HG03064 (cell line): ENCODE measurements at regions not wholly inside any gene's neighbourhood (a gene's known extent, or its start where the extent isn't known, plus 50 kb on each side); places are given as distances from the start of the nearest gene placed in this dataset.
"Not testable (repeated sequence)": the region's sequence is repeated elsewhere in the genome, so short reads cannot be mapped to it uniquely, and the experiment has no call there.

ENCODE experiments used
- ATAC-seq: cut with Tn5 transposase; IDR thresholded peaks from one replicate; pipeline ENCODE4 v1.9.1; 2021; ENCODE audit warnings: low read depth; ENCODE audit not compliant: unreplicated experiment

DNA sequence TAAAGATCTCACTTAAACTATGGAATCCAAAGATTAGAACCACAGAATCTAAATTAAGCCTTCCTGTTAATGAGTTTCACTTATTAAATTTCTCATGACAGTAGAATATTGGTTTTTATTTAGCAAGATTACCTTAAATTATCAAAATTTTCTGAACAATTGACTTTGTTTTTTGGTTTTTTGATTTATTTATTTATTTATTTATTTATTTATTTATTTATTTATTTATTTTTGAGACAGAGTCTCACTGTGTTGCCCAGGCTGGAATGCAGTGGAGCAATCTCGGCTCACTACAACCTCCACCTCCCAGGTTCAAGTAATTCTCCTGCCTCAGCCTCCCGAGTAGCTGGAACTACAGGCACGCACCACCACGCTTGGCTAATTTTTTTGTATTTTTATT, 538.6 kb downstream of the AMY1C start:
- ATAC-seq: not testable (repeated sequence)

GRCh38 chr1:104291156-104291555, 541.5 kb downstream of the AMY1C start:
- no peak for ATAC-seq

- no peak for ATAC-seq
These were observed 544.6 kb downstream of the AMY1C start for GRCh38 chr1:104294259-104294658.

GRCh38 chr1:104295511-104295910, 545.8 kb downstream of the AMY1C start:
- no peak for ATAC-seq

DNA sequence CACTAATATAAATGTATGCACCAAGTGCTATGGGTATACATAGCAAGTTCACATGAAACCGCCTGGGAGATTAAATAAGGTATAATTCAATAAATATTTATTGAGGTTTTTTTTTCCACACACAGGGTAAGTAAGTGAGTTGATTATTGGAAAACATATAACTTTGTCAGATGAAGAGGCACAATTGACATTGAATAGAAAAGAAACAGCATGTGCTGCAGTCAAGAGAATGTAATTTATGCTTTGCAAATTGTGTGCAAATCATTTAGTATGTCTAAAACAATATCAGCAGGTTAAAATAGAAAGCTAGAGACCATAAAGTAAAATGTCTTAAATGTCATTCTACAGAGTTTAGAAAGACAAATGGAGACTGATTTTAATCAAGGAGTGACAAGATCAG, 560.0 kb downstream of the AMY1C start:
- no peak for ATAC-seq

DNA sequence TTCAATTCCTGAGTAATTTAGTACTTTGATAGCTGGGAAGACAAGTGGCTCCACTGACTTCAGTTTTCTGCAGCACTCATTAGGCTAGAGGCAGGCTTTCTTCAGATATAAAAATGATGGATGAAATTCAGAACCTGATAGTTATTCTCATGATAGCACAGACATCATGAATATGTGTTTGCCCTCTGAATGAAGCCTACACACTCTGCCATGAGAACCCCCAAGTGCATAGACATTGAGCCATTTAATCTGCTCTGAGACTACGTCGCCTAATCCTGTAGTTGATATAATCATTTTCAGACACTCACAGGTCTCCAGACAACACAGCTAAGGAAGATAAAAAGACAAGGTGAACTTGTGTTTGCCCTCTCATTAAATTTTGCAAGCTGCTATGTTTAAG, 566.1 kb downstream of the AMY1C start:
- no peak for ATAC-seq

- ATAC-seq: no peak
These were observed 572.4 kb downstream of the AMY1C start for GRCh38 chr1:104322131-104322530.

GRCh38 chr1:104329278-104329677, 579.6 kb downstream of the AMY1C start:
- ATAC-seq: no peak

- no peak for ATAC-seq
These were observed 582.1 kb downstream of the AMY1C start for GRCh38 chr1:104331763-104332162.

DNA sequence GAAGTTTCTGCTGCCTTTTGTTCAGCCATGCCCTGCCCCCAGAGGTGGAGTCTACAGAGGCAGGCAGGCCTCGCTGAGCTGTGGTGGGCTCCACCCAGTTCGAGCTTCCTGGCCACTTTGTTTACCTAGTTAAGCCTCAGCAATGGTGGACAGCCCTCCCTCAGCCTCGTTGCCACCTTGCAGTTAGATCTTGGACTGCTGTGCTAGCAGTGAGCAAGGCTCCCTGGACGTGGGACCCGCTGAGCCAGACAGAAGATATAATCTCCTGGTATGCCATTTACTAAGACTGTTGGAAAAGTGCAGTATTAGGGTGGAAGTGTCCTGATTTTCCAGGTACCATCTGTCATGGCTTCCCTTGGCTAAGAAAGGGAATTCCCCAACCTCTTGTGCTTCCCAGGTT, 588.2 kb downstream of the AMY1C start:
- not testable (repeated sequence) for ATAC-seq

DNA sequence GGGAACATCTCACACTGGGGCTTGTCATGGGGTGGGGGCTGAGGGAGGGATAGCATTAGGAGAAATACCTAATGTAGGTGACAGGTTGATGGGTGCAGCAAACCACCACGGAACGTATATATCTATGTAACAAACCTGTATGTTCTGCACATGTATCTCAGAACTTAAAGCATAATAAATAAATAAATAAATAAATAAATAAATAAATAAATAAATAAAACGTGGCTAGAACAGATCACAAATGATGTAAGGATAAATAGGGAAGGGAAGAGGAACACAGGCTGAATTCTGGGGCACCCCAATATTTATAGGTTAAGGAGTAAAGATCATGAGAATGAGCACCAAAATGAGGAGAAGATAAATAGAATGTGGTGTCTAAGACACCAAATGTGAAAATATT, 592.2 kb downstream of the AMY1C start:
- ATAC-seq: no peak

- ATAC-seq: no peak
These were observed 598.6 kb downstream of the AMY1C start for GRCh38 chr1:104348277-104348676.

GRCh38 chr1:104353580-104353979, 603.9 kb downstream of the AMY1C start:
- ATAC-seq: no peak

DNA sequence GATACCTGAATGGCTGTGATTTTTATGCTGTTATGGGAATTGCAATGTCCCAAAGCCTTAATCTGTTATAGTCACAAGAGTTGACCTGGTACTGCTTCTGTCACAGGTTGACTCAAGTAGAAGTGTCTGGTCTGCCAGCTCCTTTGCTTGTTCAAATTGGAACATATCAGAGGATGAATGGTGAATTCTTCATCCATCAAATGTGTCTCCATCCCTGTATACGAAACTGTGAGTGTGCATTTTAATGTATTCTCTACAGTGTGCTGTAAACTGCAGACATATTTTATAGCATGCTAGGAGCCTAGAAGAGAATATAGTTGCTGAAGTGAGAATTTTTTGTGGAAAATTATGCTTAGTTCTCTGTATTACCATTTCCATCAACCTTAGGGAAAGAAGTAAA, 608.4 kb downstream of the AMY1C start:
- ATAC-seq: no peak

DNA sequence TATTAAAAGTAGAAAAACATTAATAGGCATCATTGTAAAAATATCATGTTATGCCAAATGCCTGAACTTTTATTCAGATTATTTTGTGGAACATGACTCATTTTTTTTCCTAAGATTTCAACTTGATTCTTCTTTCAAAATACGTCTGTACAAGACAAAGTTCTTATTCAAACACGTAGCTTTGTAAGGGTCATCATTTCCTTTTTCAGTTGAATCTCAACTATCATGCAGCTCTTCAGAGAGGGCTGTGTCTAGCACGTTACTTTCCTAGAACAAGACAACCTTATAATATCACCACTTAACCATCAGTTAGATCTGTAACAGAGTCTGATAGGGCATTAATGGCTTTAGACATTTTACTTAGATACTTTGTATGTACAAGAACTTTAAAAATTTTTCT, 608.9 kb downstream of the AMY1C start:
- no peak for ATAC-seq

- no peak for ATAC-seq
These were observed 628.7 kb downstream of the AMY1C start for GRCh38 chr1:104378414-104378813.

DNA sequence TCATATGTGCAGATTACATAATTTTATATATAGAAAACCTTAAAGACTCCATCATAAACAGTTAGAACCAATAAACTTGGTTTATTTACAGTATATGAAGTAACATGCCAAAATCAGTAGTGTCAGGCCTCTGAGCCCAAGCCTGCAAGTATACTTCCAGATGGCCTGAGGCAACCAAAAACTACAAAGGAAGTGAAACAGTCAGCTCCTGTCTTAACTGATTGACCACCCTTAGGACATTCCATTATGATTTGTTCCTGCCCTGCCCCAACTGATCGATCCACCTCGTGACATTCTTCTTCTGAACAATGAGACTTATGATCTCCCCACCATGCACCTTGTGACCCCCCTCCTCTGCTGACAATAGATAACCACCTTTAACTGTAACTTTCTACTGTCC, 630.3 kb downstream of the AMY1C start:
- no peak for ATAC-seq

DNA sequence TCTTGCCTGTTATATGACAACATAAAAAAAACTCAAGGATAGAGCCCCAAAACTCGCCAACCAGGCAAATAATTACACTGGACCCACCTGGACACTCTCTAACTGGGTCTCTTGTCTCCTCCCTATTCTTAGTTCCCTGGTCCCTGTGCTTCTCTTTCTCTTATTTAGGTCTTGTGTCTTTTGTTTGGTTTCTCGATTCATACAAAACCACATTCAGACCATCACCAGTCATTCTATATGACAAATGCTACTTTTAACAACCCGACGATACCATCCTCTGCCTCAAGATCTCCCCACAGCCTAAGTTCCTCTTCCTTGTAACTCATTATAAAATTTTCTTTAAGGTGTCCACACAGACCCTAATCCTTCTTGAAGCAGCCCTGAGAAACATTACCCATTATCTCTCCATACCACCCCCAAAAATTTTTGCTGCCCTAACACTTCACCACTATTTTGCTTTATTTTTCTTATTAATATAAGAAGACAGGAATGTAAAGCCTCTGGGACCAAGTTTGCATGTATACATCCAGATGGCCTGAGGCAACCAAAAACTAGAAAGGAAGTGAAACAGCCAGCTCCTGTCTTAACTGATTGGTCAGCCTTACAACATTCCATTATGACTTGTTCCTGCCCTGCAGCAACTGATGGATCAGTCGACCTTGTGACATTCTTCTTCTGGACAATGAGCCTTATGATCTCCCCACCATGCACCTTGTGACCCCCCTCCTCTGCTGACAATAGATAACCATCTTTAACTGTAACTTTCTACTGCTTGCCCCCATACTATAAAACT, 638.2 kb downstream of the AMY1C start:
- ATAC-seq: no peak

DNA sequence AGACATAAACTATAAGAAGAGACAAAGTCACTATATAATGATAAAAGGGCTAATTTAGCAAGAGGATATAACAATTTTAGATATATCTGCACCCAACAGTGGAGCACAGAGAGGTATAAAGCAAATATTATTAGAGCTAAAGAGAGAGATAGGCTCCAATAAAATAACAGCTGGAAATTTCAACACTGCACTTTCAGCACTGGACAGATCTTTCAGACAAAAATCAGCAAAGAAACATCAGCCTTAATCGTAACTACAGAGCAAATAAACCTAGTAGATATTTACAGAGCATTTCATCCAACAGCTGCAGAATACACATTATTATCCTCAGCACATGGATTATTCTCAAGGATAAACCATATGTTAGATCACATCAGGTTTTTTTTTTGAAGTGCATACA, 642.9 kb downstream of the AMY1C start:
- ATAC-seq: no peak

- ATAC-seq: no peak
These were observed 652.5 kb downstream of the AMY1C start for GRCh38 chr1:104402178-104402577.

- no peak for ATAC-seq
These were observed 654.2 kb downstream of the AMY1C start for GRCh38 chr1:104403883-104404282.

DNA sequence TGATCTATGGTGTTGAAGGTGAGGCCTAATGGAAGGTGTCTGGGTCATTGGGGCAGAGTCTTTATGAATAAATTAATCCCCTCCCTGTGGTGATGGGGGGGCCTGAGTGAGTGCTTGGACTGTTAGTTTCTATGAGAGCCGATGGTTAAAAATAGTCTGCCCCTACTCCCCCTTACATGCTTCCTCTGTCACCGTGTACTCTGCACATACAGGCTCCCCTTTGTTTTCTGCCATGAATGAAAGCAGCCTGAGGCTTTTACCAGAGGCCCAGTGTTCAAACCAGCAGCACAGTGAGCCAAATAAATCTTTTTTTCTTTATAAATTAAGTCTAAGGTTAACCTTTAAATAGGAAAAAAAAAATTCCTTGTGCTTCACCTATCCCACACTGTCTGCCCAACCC, 657.0 kb downstream of the AMY1C start:
- ATAC-seq: no peak

- no peak for ATAC-seq
These were observed 658.6 kb downstream of the AMY1C start for GRCh38 chr1:104408268-104408667.
